ENCODE measurements at regions not wholly inside any gene's neighbourhood (a gene's known extent, or its start where the extent isn't known, plus 50 kb on each side); places are given as distances from the start of the nearest gene placed in this dataset.

- no peak for TF ChIP-seq REST (IDR thresholded peaks at IDR 0.05; ENCODE audit: low read depth, low read length)
These were observed 175.7 kb upstream of the ADAMTS9 start (continued) for GRCh38 chr3:64863226-64864212.

GRCh38 chr3:64861684-64862083 lies 173.9 kb upstream of the ADAMTS9 start:
- WGBS (ENCODE audit: low lambda C conversion rate): 70% methylated on average over 3 of the region's 3 CpGs
- no peak for DNase-seq
- no peaks in the 10 kb centered on the region for H4K20me1 ChIP-seq (ENCODE audit: insufficient read depth)
- H3F3A ChIP-seq (replicated peaks; ENCODE audit: insufficient read depth): no peaks in the 10 kb centered on the region
- no peaks in the 10 kb centered on the region for H3K9me2 ChIP-seq
- H3K9me3 ChIP-seq: no peaks in the 10 kb centered on the region
- TF ChIP-seq MXI1 (IDR thresholded peaks at IDR 0.05; ENCODE audit: low read depth, low read length) (no peak), USF2 (IDR thresholded peaks at IDR 0.05; ENCODE audit: borderline replicate concordance, low read depth, low read length) (no peak), TEAD4 (IDR thresholded peaks at IDR 0.05; ENCODE audit: borderline replicate concordance, insufficient read depth) (no peak), FOSL2 (IDR thresholded peaks at IDR 0.05; ENCODE audit: borderline replicate concordance, low read depth) (no peak)
- no peaks in the 10 kb centered on the region for H3K79me2 ChIP-seq (ENCODE audit: insufficient read depth)
- no peak overlapping the region for H2AFZ ChIP-seq (ENCODE audit: low read depth)
- no peak overlapping the region for H3K9ac ChIP-seq
- H3K4me1 ChIP-seq (ENCODE audit: control insufficient read depth in 1 of 2, insufficient read depth in 2 of 2, low read depth in 1 of 2, low read length in 1 of 2): peaks cover 0 to 31% of the 10 kb centered on the region in 2 experiments; a peak in 3 of 4 replicates
- H3K27ac ChIP-seq (ENCODE audit: low read depth in 2 of 2, low read length in 1 of 2): peak overlapping the region in 1 of 2 experiments; percentile 100; a peak in 2 of 4 replicates
- no peaks in the 10 kb centered on the region for H3K36me3 ChIP-seq (replicated peaks in 1 of 2; ENCODE audit: control insufficient read depth in 1 of 2, insufficient read depth in 2 of 2, low read length in 1 of 2)
- H3K27me3 ChIP-seq (ENCODE audit: insufficient read depth): no peaks in the 10 kb centered on the region
- no peak overlapping the region for H3K4me3 ChIP-seq (ENCODE audit: low read depth in 2 of 2, low read length in 1 of 2)
- CTCF ChIA-PET: no interaction called here
- POLR2A ChIA-PET: no interaction called here
- no peak overlapping the region for H3K4me2 ChIP-seq

- peaks cover 0 to 38% of the 10 kb centered on the region in 2 experiments; a peak in 3 of 4 replicates for H3K4me1 ChIP-seq (ENCODE audit: control insufficient read depth in 1 of 2, insufficient read depth in 2 of 2, low read depth in 1 of 2, low read length in 1 of 2)
- no peak for DNase-seq
- H3K36me3 ChIP-seq (replicated peaks in 1 of 2; ENCODE audit: control insufficient read depth in 1 of 2, insufficient read depth in 2 of 2, low read length in 1 of 2): no peaks in the 10 kb centered on the region
- TF ChIP-seq NFIC (IDR thresholded peaks at IDR 0.05; ENCODE audit: borderline replicate concordance) (no peak), IRF3 (IDR thresholded peaks at IDR 0.05; ENCODE audit: low read depth, low read length) (no peak), POLR2AphosphoS5 (IDR thresholded peaks at IDR 0.05; ENCODE audit: low read depth, low read length) (no peak), RAD21 (IDR thresholded peaks at IDR 0.05; ENCODE audit: low read length) (no peak), ZBTB33 (IDR thresholded peaks at IDR 0.05; ENCODE audit: borderline replicate concordance, low read depth) (no peak), JUND (IDR thresholded peaks at IDR 0.05) (no peak), GABPA (IDR thresholded peaks at IDR 0.05; ENCODE audit: low read depth) (no peak)
- WGBS (ENCODE audit: low lambda C conversion rate): 88% methylated on average over 2 of the region's 2 CpGs
- H4K20me1 ChIP-seq (ENCODE audit: insufficient read depth): no peaks in the 10 kb centered on the region
- H3K9me3 ChIP-seq: no peaks in the 10 kb centered on the region
- ChIA-PET POLR2A (no interaction called here), CTCF (no interaction called here)
- H3K4me2 ChIP-seq: no peak overlapping the region
- peak overlapping the region in 1 of 2 experiments; percentile 100; a peak in 2 of 4 replicates for H3K27ac ChIP-seq (ENCODE audit: low read depth in 2 of 2, low read length in 1 of 2)
- no peak overlapping the region for H3K4me3 ChIP-seq (ENCODE audit: low read depth in 2 of 2, low read length in 1 of 2)
- H3K79me2 ChIP-seq (ENCODE audit: insufficient read depth): no peaks in the 10 kb centered on the region
- no peaks in the 10 kb centered on the region for H3K9me2 ChIP-seq
- H3K9ac ChIP-seq: no peak overlapping the region
- H3F3A ChIP-seq (replicated peaks; ENCODE audit: insufficient read depth): no peaks in the 10 kb centered on the region
- no peak overlapping the region for H2AFZ ChIP-seq (ENCODE audit: low read depth)
- no peaks in the 10 kb centered on the region for H3K27me3 ChIP-seq (ENCODE audit: insufficient read depth)
These were observed 172.7 kb upstream of the ADAMTS9 start for GRCh38 chr3:64860536-64860870.
